Smooth muscle cell (in vitro differentiated cells): ENCODE measurements at regions not wholly inside any gene's neighbourhood (a gene's known extent, or its start where the extent isn't known, plus 50 kb on each side); places are given as distances from the start of the nearest gene placed in this dataset.

Experiments used
- DNase-seq: peaks from one replicate; lab custom pipeline; 2025; ENCODE audit not compliant: unreplicated experiment; lab: John Stamatoyannopoulos, UW
- H2AFZ ChIP-seq: fragments of 200-600 bp; sonication (generic); 2 replicates; pipeline ENCODE4 v1.6.0; 2016; ENCODE audit warnings: antibody characterized with exemption, low read depth, mild to moderate bottlenecking
- H3F3A ChIP-seq: fragments of 200-600 bp; sonication (generic); 2 replicates; pipeline ENCODE4 v1.6.0; 2017; ENCODE audit warnings: antibody characterized with exemption, low read depth
- H3K27ac ChIP-seq: fragments of 200-600 bp; sonication (generic); 2 replicates; pipeline ENCODE4 v1.5.1; 2016; ENCODE audit warnings: low read depth, mild to moderate bottlenecking
- H3K27me3 ChIP-seq: fragments of 200-600 bp; sonication (generic); 2 replicates; pipeline ENCODE4 v1.6.1; 2016; ENCODE audit warnings: low read depth, mild to moderate bottlenecking
- H3K36me3 ChIP-seq: fragments of 200-600 bp; sonication (generic); 2 replicates; pipeline ENCODE4 v1.5.1; 2016; ENCODE audit warnings: low read depth
- H3K4me1 ChIP-seq: fragments of 200-600 bp; sonication (generic); 2 replicates; pipeline ENCODE4 v1.5.1; 2016; ENCODE audit warnings: low read depth
- H3K4me2 ChIP-seq: fragments of 200-600 bp; sonication (generic); 2 replicates; pipeline ENCODE4 v1.6.0; 2016; ENCODE audit warnings: mild to moderate bottlenecking
- H3K4me3 ChIP-seq: fragments of 200-600 bp; sonication (generic); 2 replicates; pipeline ENCODE4 v1.5.1; 2016; ENCODE audit warnings: mild to moderate bottlenecking
- H3K79me2 ChIP-seq: fragments of 200-600 bp; sonication (generic); 2 replicates; pipeline ENCODE4 v1.6.0; 2016; ENCODE audit warnings: low read depth, mild to moderate bottlenecking
- H3K9ac ChIP-seq: fragments of 200-600 bp; sonication (generic); 2 replicates; pipeline ENCODE4 v1.6.0; 2016; ENCODE audit warnings: low read depth
- H3K9me3 ChIP-seq: fragments of 200-600 bp; sonication (generic); replicated peaks from 2 replicates; pipeline ENCODE4 v1.5.1; 2016; ENCODE audit warnings: low read depth
- H4K20me1 ChIP-seq: fragments of 200-600 bp; sonication (generic); 2 replicates; pipeline ENCODE4 v1.6.0; 2016; ENCODE audit warnings: low read depth
- WGBS: methylation state at CpG from one replicate; pipeline ENCODE4 v1.1.7; 2016; ENCODE audit warnings: low lambda C conversion rate; 5-methylcytosine and 5-hydroxymethylcytosine counted together
- TF ChIP-seq, protein P1 (sequence below): fragments of 200-600 bp; sonication (generic); IDR thresholded peaks from 2 replicates; pipeline ENCODE4 v1.5.1; 2017; ENCODE audit warnings: borderline replicate concordance, mild to moderate bottlenecking, antibody characterized with exemption; ENCODE audit not compliant: insufficient read depth, poor library complexity, severe bottlenecking

DNA sequence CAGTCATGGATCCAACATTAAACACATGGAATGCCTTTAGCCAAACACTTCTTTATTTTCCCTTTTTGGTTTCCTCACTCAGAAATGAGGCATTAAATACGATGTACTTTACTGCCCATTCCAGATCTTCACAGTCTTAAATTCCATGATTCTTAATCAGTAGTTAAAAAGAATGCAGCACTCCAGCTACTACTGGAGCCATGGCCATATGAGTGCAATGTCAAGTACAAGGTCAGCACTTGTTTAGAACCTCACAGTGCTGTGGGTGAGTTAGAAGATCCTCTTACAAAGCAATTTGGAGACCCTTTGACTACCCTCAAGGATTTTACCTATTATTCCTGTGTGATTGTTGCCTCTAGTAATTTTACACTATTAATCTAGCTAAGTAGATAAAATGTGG, 550.3 kb upstream of the LRRTM1 start:
- Histone ChIP-seq H3K27me3 (no peaks in the 10 kb centered on the region), H3F3A (peaks cover 14% of the 10 kb centered on the region)

DNA sequence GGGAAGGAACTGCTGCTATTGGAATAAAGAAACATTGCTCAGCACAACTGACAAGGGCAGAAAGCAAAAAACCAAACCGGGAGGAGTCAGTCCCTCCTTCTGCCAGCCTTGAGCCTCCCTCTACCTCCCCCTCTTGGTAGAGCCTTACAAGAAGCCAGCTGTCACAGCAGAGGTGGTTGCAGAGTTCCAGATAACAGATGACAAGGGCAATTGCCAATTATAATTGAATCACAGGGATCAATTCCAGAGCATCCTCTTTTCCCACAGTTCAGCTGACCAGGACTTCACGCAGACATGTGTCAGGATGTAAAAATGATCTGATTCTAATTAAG, 548.2 kb upstream of the LRRTM1 start:
- H3K36me3 ChIP-seq: no peaks in the 10 kb centered on the region
- 47% methylated on average over 2 of the region's 2 CpGs for WGBS
- DNase-seq: no peak
- H4K20me1 ChIP-seq: no peaks in the 10 kb centered on the region
- no peak overlapping the region for H3K9ac ChIP-seq
- TF ChIP-seq, protein P1, sequence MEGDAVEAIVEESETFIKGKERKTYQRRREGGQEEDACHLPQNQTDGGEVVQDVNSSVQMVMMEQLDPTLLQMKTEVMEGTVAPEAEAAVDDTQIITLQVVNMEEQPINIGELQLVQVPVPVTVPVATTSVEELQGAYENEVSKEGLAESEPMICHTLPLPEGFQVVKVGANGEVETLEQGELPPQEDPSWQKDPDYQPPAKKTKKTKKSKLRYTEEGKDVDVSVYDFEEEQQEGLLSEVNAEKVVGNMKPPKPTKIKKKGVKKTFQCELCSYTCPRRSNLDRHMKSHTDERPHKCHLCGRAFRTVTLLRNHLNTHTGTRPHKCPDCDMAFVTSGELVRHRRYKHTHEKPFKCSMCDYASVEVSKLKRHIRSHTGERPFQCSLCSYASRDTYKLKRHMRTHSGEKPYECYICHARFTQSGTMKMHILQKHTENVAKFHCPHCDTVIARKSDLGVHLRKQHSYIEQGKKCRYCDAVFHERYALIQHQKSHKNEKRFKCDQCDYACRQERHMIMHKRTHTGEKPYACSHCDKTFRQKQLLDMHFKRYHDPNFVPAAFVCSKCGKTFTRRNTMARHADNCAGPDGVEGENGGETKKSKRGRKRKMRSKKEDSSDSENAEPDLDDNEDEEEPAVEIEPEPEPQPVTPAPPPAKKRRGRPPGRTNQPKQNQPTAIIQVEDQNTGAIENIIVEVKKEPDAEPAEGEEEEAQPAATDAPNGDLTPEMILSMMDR: no peak
- H3F3A ChIP-seq: peaks cover 2% of the 10 kb centered on the region
- H3K4me1 ChIP-seq: no peaks in the 10 kb centered on the region
- H3K27ac ChIP-seq: no peak overlapping the region
- no peaks in the 10 kb centered on the region for H3K27me3 ChIP-seq
- H2AFZ ChIP-seq: peak overlapping the region; percentile 42
- no peak overlapping the region for H3K4me3 ChIP-seq
- no peaks in the 10 kb centered on the region for H3K9me3 ChIP-seq
- no peaks in the 10 kb centered on the region for H3K79me2 ChIP-seq
- H3K4me2 ChIP-seq: no peak overlapping the region

More for the DNA sequence above, 550.3 kb upstream of the LRRTM1 start:
- H3K79me2 ChIP-seq: no peaks in the 10 kb centered on the region
- no peak for DNase-seq
- no peaks in the 10 kb centered on the region for H4K20me1 ChIP-seq
- H3K9ac ChIP-seq: no peak overlapping the region
- no peaks in the 10 kb centered on the region for H3K36me3 ChIP-seq
- peak overlapping the region; percentile 10 for H3K27ac ChIP-seq
- no peak overlapping the region for H3K4me2 ChIP-seq
- no peak overlapping the region for H2AFZ ChIP-seq
- no peaks in the 10 kb centered on the region for H3K4me1 ChIP-seq
- 15% methylated on average over 1 of the region's 1 CpG for WGBS
- TF ChIP-seq, protein P1: no peak
- H3K4me3 ChIP-seq: no peak overlapping the region
- no peaks in the 10 kb centered on the region for H3K9me3 ChIP-seq

DNA sequence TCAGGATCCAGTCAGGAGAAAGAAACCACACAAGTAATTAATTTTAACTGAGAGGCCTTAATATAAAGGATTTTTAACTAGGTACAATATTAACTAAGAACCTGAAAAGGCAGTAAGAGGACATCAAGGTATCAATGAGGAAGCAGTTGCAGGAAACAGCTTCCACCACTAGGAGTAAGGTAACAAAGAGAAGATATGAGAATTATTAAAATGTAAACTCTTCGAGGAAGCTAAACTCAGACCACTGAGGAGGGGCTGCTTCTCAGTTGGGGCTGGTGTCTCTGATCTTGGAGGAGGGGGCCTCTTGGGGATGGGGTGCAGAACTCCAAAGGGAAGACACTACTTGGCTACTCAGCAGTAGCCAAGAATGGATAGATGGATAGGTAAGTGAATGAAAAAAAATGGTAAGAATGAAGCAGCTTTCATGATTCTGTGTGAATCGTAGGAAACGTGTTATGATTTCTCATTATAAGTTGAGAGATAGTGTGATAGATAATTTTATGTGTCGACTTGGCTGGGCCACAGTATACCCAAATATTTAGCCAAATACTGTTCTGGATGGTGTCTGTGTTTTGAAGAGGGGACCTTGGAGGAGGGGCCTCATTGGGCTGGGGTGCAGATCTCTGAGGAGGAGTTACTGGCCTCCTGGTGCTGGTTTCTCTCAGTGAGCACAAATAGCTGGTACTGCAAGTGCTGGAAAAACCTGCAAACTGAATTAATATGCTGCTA, 547.7 kb upstream of the LRRTM1 start:
- Histone ChIP-seq H2AFZ (peak overlapping the region; percentile 42), H3K4me3 (no peak overlapping the region), H3K27ac (no peak overlapping the region), H3K9ac (no peak overlapping the region), H3F3A (no peaks in the 10 kb centered on the region), H3K79me2 (no peaks in the 10 kb centered on the region), H3K9me3 (no peaks in the 10 kb centered on the region), H3K4me1 (no peaks in the 10 kb centered on the region), H4K20me1 (no peaks in the 10 kb centered on the region), H3K36me3 (no peaks in the 10 kb centered on the region), H3K4me2 (no peak overlapping the region), H3K27me3 (no peaks in the 10 kb centered on the region)
- no peak for DNase-seq
- TF ChIP-seq, protein P1: peak; percentile 17
- WGBS: 89% methylated on average over 4 of the region's 4 CpGs

DNA sequence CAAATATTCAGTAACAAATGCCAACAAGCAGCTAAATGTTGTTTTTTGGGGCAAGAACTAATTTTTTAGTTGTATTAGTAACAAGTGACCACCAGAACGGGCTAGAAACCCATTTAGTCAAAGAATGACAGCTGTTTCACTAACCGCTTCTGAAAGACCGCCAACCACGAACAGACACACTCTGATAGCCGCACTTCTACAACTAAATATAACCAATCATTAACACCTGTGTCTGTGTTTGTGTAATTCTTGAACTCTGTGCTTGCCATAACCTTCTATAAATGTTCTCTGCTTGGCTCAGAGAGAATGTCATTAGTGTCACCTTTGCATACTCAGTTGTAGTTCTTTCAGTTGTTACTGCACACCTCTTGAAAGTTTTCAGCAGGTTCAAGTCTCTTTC, 526.3 kb upstream of the LRRTM1 start:
- Histone ChIP-seq H3K27ac (no peak overlapping the region), H3K9me3 (no peaks in the 10 kb centered on the region), H3K4me2 (no peak overlapping the region), H3K4me1 (no peaks in the 10 kb centered on the region), H2AFZ (no peak overlapping the region), H3F3A (no peaks in the 10 kb centered on the region), H3K4me3 (no peak overlapping the region), H3K79me2 (no peaks in the 10 kb centered on the region), H4K20me1 (no peaks in the 10 kb centered on the region), H3K36me3 (no peaks in the 10 kb centered on the region), H3K9ac (no peak overlapping the region), H3K27me3 (no peaks in the 10 kb centered on the region)
- WGBS: 93% methylated on average over 5 of the region's 5 CpGs
- TF ChIP-seq, protein P1: no peak
- no peak for DNase-seq
